ENCODE measurements at regions not wholly inside any gene's neighbourhood (a gene's known extent, or its start where the extent isn't known, plus 50 kb on each side); places are given as distances from the start of the nearest gene placed in this dataset.
A peak's percentile ranks its signal among the peaks of the same experiment; 100 is the strongest.

DNA sequence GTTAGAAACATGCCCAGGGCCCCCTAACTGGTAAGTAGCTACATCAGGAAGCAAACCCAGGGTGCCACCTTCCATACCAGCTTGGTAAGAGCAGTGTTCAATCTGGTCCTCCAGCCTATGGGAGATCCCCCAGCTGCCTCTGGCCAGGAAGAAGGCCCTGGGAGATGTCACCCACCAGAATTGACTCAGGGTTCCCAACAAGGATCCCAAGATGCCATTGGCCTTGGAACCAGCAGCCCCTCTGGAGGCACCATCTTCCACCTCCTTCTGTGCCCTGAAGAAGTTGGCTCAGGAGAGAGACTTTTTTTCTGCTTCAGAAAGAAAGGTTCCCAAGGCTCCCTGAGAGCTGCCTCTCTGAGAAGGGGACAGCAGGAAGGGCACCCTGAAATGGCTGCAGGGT is 56.6 kb upstream of the IL17B start:
- H3K4me3 ChIP-seq (ENCODE audit: low read depth, low read length) = no peak overlapping the region
- TF ChIP-seq, protein P1, sequence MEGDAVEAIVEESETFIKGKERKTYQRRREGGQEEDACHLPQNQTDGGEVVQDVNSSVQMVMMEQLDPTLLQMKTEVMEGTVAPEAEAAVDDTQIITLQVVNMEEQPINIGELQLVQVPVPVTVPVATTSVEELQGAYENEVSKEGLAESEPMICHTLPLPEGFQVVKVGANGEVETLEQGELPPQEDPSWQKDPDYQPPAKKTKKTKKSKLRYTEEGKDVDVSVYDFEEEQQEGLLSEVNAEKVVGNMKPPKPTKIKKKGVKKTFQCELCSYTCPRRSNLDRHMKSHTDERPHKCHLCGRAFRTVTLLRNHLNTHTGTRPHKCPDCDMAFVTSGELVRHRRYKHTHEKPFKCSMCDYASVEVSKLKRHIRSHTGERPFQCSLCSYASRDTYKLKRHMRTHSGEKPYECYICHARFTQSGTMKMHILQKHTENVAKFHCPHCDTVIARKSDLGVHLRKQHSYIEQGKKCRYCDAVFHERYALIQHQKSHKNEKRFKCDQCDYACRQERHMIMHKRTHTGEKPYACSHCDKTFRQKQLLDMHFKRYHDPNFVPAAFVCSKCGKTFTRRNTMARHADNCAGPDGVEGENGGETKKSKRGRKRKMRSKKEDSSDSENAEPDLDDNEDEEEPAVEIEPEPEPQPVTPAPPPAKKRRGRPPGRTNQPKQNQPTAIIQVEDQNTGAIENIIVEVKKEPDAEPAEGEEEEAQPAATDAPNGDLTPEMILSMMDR (IDR thresholded peaks at IDR 0.05; ENCODE audit: insufficient read depth, low read length) = no peak
- DNase-seq (ENCODE audit: low read depth) = no peak

DNA sequence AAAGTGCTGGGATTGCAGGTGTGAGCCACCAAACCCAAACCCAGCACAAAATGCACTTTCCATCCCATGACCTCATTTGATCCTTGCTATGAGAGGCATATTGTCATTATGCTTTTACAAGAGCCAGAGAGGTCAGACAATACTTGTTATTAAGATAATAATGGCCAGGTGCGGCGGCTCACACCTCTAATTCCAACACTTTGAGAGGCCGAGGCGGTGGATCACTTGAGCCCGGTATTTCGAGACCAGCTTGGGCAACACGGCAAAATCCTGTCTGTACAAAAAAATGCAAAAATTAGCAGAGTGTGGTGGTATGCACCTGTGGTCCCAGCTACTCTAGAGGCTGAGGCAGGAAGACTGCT is 55.9 kb upstream of the IL17B start:
- TF ChIP-seq, protein P1 (IDR thresholded peaks at IDR 0.05; ENCODE audit: insufficient read depth, low read length) = no peak
- no peak for DNase-seq (ENCODE audit: low read depth)

DNA sequence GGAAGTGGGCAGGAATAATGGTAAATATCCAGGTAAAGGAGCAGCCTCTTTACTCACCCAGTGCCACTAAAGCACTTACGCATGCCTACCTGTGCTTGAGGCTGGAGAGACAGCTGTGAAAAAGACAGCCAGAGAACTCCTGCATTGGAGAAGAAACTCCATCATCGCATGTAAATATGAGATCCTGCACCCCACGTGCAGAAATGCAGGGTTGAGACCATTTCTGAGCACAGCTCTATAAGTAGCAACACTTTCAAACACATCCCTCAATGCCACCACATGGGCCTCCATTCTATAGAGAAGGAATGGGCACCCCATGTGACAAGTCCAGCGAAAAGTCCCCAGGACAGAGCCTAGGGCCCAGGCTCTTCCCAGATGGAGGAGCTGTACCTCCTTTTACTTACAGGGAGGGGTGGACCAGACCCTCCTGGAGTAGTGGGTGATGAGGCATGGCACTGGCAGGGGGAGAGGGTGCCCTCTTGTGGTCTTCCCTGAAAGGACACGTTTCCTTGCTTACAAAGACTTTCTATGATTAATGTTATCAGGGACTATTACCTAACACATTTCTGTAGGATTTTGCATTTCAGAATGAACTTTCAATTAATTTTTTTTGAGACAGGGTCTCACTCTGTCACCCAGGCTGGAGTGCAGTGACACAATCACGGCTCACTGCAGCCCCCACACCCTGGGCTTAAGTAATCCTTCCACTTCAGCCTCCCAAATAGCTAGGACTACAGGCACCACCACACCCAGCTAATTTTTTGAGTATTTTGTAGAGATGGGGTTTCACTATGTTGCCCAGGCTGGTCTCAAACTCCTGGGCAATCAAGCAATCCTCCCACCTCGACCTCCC is 55.3 kb upstream of the IL17B start:
- no peak overlapping the region for H3K4me3 ChIP-seq (ENCODE audit: low read depth, low read length)
- TF ChIP-seq, protein P1 (IDR thresholded peaks at IDR 0.05; ENCODE audit: insufficient read depth, low read length) = peak; percentile 92
- DNase-seq (ENCODE audit: low read depth) = peak; percentile 79

More for the DNA sequence above, 55.9 kb upstream of the IL17B start:
- no peak overlapping the region for H3K4me3 ChIP-seq (ENCODE audit: low read depth, low read length)

DNA sequence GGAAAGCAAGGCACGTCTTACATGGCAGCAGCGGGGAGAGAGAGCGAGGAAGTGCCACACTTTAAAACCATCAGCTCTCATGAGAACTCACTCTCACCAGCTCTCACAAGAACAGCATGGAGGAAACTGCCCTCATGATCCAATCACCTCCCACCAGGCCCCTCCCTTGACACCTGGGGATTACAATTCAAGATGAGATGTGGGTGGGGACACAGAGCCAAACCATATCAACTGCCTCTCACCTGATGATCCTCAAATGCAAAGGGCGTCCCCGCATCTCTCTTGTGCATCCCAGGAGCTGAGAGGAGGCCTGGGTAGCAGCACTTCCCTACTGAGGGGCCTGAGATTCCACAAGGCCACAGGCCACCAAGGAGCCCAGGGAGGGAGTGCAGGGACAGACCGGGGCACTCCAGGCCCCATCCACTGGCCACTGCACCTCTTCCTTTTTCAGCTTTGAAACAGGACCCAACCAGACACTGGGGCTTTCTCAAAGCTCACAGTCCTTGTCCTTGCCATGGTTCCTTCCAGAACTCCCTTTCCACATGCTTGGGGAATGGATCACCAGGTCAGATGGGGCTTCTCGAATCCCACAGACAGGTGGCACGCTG is 54.5 kb upstream of the IL17B start:
- no peak overlapping the region for H3K4me3 ChIP-seq (ENCODE audit: low read depth, low read length)
- TF ChIP-seq, protein P1 (IDR thresholded peaks at IDR 0.05; ENCODE audit: insufficient read depth, low read length) = no peak
- no peak for DNase-seq (ENCODE audit: low read depth)

DNA sequence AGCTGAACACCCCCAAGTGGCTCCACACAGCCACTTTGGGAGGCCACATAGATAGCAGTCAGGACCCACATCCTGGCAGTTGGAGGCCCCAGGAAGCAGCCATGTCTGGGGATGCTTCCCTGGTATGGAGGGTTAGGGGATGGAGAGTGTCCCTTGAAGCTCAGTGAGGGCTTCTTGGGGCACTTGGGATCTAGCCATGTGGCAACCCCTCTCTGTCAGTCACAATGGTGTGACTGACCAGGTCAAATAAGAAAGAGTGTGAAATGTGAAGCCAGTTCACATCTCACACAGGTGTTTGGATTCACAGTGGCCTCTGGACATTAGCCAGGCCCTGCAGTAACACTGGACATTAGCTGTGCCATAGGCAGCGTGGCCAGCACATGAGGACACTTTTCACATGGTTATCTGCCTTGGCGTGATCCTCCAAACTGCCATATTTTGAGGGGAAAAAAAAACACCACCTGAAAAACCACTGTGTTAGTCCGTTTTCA is 53.9 kb upstream of the IL17B start:
- no peak for DNase-seq (ENCODE audit: low read depth)
- TF ChIP-seq, protein P1 (IDR thresholded peaks at IDR 0.05; ENCODE audit: insufficient read depth, low read length) = no peak
- H3K4me3 ChIP-seq (ENCODE audit: low read depth, low read length) = no peak overlapping the region

DNA sequence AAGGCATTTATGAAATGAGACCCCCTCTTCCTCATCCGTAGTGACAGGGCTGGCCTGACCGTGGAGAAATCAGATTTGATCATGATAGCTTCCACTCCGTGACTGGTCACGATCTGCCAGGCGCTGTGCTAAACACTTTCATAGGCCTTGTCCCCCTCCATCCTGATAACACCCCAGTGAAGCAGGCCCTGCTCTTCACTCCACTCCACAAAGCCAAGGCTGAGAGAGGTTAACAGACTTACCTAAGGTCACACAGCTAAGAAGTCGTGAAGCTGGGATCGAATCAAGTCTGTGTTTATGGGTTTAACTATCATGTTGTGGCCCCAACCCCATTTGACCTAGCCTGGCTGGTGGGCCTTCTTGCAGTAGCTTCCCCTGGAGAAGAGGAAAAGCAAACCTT is 53.3 kb upstream of the IL17B start:
- H3K4me3 ChIP-seq (ENCODE audit: low read depth, low read length) = no peak overlapping the region
- no peak for DNase-seq (ENCODE audit: low read depth)
- TF ChIP-seq, protein P1 (IDR thresholded peaks at IDR 0.05; ENCODE audit: insufficient read depth, low read length) = no peak
